SH-SY5Y (cell line): ENCODE measurements at regions not wholly inside any gene's neighbourhood (a gene's known extent, or its start where the extent isn't known, plus 50 kb on each side); places are given as distances from the start of the nearest gene placed in this dataset.

Source experiments
- GATA2 ChIP-seq: IDR thresholded peaks from 2 replicates; pipeline ENCODE4 v1.6.1; 2011; ENCODE audit warnings: mild to moderate bottlenecking, low read depth, low read length
- GATA3 ChIP-seq: IDR thresholded peaks from 2 replicates; pipeline ENCODE4 v1.6.1; 2011; ENCODE audit warnings: low read depth, mild to moderate bottlenecking, low read length, moderate library complexity

DNA sequence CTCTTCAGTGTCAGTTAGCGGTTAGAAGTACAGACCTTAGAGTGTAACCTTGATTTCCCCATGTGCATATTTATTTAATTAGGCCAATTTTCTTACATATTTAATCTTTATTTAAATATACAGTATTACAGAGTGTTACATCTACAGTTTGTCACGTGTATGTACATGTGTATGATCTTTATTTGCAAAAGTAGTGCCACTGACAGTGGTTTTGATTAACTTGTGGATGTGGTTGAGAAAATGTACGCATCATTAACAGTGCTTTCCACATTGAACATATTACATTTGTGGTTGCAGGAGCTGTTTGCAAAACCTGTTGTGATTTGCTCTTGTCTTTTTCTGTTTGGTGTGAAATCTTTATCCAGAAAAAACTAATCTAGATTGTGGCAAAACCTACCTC lies 535.5 kb downstream of the FLRT2 start:
- TF ChIP-seq GATA3 (no peak), GATA2 (no peak)

DNA sequence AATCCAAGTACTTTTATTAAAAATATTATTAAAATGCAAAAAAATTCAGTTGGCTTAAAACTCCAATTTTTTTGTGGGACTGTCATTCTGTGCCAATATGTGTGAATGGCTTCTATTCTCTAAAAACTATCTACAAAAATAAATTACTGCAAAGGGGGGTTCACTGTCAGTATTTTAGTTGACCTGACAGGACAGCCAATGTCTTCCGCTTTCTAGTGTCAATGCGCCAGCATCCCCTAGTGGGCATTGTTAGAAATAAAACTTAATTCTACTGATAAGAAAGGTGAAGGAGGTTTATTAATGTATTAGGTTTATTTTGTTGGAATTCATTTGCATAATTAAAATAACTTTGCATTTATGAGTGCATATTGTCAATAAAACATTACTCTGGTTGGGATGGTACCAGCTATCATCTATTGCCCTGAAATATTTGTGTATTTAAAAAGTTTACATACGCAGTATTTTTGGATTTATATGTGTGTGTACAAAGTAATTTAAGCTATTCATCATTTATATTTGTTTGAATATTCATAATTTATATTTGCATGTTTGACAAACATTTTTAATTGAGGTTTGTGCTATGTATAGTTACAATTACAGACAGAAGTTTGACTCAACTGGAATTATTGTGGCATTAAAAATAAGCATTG lies 527.2 kb downstream of the FLRT2 start:
- TF ChIP-seq GATA3 (no peak), GATA2 (no peak)

DNA sequence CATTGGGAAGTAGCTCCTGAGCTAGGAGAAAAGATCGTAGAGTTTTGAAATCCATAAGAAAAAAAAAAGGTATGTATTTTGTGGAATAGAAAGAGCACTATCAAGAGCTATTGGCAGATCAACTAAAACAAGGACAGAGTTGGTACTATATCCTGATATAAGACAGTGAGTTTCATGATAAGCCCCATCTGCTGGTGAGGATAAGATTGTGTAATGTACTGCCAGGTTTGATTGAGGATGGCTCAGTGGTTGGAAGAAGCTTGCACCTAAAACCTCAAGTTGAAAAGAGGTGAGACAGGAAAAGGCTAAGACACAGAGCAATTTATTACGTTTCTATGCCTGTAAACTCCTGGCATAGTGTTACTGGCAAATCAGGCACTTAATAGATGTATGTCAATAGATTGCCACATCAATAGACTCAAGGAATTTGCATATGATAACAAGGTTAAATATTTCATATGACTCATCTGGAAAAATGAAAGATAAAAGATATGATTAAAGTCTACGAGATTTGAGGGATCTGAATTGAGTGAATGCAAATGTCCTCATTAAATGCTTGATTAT lies 525.6 kb downstream of the FLRT2 start:
- TF ChIP-seq GATA2, result no peak
- TF ChIP-seq GATA3, result no peak

DNA sequence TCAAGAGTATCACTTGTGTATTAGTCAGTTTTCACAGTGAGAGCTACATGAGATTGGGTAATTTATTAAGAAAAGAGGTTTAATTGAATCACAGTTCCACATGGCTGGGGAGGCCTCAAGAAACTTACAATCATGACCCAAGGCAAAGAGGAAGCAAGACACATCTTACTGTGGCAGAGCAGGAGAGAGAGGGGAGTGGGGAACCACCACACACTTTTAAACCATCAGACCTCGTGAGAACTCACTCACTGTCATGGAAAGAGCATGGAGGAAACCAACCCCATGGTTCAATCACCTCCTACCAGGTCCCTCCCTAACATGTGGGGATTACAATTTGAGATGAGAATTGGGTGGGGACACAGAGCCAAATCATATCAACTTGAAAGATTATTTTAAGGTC lies 522.9 kb downstream of the FLRT2 start:
- TF ChIP-seq GATA2 (no peak), GATA3 (no peak)

DNA sequence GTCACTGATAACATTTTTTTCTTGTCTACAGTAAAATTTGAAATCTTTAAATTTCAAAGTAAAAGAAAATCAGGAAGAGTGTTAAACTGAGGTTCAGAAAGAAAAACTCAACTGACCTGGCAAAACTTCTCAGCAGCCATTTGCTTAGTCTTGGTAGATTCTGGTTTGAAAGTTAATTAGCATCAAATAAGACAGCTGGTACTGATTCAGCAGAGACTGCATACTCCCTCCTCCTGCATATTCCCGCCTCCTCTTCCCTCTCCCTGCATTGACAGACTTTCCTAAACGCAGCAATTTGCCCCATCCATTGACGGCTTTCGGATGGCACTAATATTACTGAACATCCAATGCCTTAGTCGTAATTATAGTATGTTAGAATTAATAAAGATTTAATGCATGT lies 520.8 kb downstream of the FLRT2 start:
- TF ChIP-seq GATA3, result no peak
- TF ChIP-seq GATA2, result no peak

DNA sequence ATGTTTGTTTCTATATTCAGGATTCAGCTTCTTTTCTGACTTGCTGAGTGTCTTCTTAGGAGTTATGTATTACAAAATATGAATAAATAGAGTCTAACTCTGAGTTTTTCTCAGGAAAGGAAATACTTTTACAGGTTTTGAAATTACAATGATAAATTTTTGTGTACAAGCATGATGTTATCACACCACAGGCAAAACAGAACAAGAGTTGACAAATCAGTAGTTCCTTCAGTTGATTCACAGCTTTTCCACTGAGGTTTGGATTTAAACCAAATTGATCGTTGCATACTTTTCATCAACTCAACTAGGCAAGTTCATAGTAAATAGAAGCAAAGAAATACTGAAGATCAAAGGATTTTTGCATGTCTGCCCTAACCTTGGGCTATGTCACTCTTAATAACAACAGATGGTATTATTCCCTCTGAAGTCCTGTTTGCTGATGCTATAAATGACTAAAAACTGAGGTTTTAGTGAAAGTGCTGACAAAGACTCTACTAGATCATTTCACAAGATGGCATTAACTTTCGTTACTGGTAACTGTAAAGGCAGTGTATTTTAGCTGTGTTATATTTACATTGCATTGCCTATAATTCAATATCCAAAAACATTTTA lies 520.2 kb downstream of the FLRT2 start:
- TF ChIP-seq GATA3 (no peak), GATA2 (no peak)

DNA sequence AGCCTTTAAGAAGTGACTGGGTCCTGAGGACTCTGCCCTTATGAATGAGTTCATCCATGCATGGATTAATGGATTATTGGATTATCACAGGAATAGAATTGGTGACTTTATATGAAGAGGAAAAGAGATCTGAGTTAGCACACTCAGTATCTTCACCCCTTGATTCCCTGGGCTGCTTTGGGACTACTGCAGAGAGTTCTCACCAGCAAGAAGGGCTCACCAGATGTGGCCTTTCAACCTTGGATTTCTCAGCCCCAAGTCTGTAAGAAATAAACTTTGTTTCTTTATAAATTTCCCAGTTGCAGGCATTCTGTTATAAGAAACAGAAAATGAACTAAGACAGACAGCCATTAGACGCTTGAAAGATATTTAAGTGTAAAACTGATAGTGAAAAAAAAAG lies 509.2 kb downstream of the FLRT2 start:
- TF ChIP-seq GATA3 (no peak), GATA2 (no peak)

DNA sequence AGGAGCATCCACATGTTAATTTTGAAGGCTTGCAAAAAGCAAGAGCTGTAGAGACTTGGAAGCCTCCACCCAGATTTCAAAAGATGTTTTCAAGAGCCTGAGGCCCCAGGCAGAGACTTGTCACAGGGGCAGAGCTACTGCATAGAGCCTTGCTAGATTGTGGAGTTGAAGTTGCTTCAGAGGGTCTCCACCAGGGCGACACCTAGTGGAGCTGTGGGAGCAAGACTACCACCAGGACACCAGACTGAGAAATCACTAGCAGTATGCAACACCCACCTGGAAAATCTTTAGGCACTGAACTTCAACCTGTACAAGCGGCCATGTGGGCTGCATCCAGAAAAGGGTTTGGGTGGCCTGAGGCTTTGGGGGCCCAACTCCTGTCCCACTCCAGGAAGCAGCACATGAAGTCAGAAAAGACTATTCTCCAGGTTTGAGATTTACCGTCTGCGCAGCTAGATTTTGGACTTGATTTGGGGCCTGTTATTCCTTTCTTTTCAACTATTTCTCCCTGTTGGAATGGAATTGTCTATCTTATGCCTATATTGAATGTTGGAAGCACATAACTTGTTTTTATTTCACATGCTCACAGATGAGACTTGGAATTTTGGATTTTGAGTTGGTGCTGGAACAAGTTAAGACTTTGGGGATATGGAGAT lies 508.6 kb downstream of the FLRT2 start:
- TF ChIP-seq GATA3 (no peak), GATA2 (no peak)

DNA sequence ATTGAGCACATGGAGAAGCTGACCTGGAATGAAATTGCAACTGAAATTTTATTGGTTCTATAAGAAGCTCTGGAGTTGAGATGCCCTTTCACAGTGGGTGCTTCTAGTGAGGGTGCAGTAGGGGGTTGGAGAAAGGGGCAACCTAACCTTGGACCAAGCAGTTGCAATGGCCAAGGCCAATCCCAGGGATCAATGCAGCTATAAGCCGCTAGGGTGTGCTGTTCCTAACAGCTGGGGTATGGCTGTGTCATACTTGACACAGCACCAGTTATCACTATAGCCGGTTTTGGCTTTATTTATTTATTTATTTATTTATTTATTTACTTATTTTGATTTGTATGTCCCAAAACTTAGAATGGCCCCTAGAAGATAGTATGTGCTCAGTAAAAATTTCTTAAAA lies 505.9 kb downstream of the FLRT2 start:
- no peak for TF ChIP-seq GATA3

DNA sequence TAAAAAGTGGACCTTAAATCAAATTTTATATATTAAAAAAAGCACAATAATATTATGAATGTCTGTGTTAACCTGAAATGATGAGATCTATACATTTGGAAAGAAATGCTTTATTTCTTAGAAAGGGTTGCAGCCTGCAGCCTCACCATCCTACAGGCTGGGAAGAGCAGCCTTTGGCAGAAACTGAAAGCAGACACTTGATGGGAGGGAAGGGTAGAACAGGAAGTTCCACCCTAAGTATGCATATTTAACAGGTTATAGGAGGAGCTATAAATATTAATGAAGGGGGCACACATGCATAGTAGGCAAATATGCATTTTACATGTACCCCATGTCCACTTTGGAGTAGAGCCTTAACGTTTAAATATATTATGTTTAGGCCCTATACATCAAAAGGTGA lies 498.0 kb downstream of the FLRT2 start:
- TF ChIP-seq GATA2 (no peak), GATA3 (no peak)

DNA sequence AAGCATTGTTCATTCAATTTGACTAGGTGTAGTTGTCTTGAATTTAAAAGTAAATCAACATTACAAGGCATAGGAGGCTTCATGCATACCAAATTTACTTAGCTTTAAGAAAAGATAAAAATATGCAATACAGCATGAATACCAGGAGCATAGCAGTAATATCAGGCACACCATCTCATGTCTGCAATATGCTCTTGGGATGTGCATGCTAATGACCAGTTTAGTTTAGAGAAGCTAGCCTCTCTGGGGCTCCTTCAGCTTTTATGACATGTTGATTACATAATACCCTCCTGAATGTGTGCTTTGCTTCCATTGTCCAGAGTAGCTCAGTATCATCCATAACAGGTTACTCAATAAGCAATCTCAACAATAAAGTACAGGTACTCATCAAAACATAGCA lies 497.2 kb downstream of the FLRT2 start:
- TF ChIP-seq GATA3, result no peak
- TF ChIP-seq GATA2, result no peak

DNA sequence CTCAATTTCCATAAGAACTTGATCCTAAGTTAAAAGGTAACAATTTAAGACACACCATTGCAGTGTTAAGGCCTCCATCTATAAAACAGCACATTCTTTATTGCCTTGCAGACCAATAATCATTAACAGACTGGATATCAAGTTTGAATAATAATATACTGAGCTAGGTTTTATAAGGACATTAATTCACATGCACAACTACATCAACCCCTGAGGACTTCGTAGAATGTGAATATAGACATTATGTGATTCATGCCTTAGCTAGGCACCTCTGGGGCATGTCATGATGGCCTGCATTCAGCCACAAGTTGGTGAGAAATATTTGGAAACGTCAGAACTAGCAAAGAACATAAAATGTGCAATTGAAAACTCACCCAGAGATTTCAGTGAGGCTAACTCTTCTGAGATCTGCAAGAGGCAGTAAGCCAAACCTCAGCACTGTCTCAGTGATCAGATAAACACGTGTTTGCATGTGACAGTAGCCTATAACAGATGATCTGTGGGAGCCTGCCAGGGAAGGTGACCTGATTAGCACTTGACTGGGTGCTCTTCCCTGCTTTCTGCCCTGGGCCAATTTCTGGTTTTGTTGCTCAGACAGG lies 492.2 kb downstream of the FLRT2 start:
- TF ChIP-seq GATA3 (no peak), GATA2 (no peak)

DNA sequence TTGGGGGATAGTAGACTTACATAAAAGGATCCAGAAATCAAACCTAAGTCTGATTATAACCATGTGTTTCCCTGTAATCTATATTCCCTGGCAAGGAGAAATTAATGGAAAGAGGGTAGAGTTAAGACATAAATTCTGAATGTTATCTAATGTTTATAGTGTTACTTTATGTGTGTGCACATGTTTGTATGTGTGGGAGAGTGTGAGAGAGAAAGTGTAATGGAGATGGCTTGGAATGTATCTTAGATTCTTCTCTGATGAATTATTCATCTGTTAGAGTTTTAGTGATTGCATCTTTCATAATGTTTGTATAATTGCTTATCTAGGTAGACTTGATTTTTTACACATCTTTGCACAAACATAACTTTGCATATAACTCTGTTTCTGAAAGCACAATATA lies 490.9 kb downstream of the FLRT2 start:
- TF ChIP-seq GATA2, result no peak
- no peak for TF ChIP-seq GATA3

DNA sequence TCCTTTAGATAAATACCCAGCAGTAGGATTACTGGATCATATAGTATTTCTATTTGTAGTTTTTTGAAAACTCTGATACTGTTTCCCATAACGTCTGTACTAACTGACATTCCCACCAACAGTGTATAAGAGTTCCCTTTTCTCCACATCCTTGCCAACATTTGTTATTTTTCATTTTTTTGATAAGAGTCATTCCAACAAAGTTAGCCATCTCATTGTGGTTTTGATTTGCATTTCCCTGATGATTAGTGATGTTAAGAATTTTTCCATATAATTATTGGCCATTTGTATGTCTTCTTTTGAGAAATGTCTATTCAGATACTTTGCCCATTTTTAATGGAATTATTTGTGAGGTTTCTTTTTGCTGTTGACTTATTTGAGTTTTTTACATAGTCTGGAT lies 486.0 kb downstream of the FLRT2 start:
- no peak for TF ChIP-seq GATA3
- TF ChIP-seq GATA2, result no peak

DNA sequence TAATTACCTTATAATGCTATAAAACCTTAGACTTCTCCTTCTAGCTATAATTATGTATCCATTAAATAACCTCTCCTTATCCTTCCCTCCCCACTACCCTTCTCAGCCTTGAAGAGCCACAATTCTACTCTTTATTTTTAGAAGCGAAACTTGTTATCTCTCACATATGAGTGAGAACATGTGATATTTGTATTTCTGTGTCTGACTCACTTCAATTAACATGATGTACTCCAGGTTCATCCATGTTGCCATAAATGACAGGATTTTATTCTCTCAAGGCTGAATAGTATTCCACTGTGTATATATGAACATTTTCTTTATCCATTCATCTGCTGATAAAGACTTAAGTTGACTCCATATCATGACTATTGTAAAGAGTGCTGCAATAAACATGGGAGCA lies 485.6 kb downstream of the FLRT2 start:
- TF ChIP-seq GATA2 (no peak), GATA3 (no peak)
